ENCODE measurements at regions not wholly inside any gene's neighbourhood (a gene's known extent, or its start where the extent isn't known, plus 50 kb on each side); places are given as distances from the start of the nearest gene placed in this dataset.

DNA sequence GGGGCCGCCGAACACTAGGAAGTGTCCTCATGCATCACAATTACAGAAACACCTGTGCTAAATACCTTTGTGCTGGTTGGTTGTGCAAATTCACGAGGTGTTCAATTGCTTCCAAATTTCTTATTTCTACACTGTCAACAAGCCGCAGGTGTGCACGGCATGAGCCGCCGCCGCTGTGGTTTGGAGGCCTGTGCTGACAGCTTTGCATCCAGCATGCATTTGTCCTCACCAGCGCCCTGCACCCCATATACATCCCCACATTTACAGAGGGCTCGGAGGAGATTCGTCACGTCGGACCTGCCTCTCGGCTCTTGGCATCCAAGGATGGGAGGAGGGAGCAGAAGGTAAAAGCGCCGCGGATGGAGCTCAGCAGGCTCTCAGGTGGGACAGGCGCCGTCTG lies 305.3 kb upstream of the MKI67 start:
- no peak for DNase-seq

DNA sequence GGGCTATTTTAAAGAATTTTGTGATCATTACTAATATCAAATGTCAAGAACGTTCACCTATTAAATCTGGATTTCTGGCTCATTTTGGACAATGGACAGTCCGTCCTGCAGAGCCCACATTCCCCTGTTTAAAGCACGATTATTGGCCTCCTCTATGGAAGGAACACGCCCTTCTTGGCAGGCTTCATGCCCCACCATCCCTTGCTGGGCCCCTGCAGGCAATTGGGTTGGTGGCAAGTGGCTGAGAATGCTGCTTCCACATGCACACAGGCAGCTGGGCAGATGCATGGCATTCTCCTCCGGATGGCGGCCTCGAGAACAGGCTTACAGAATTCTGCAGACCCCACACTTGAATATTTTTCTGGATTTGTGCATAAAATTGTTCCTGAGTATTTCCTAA lies 305.8 kb upstream of the MKI67 start:
- DNase-seq = no peak

DNA sequence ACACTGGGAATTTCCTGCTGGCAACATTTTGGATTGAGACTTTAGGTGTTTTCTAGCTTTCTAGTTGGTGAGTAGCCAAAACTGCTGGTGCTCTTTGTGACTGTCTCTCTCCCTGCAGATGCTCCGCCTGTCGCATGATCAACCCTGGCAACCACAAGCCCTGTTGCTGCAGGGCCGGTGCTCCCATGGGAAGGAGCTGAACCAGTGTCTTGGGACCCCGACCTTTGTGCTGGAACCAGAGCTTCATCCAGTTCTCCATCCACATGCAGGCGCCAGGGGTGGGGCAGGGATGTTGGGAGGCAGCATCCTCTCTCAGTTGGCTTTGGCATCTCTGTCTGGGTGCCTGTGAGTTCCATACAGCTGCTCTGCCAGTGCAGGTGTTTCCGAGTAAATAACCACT lies 306.2 kb upstream of the MKI67 start:
- DNase-seq = no peak

GRCh38 chr10:128435811-128436210 lies 309.6 kb upstream of the MKI67 start:
- DNase-seq = no peak

- DNase-seq = no peak
Measured at GRCh38 chr10:128437786-128438345, 311.6 kb upstream of the MKI67 start.

GRCh38 chr10:128438417-128439063 lies 312.3 kb upstream of the MKI67 start:
- no peak for DNase-seq

DNA sequence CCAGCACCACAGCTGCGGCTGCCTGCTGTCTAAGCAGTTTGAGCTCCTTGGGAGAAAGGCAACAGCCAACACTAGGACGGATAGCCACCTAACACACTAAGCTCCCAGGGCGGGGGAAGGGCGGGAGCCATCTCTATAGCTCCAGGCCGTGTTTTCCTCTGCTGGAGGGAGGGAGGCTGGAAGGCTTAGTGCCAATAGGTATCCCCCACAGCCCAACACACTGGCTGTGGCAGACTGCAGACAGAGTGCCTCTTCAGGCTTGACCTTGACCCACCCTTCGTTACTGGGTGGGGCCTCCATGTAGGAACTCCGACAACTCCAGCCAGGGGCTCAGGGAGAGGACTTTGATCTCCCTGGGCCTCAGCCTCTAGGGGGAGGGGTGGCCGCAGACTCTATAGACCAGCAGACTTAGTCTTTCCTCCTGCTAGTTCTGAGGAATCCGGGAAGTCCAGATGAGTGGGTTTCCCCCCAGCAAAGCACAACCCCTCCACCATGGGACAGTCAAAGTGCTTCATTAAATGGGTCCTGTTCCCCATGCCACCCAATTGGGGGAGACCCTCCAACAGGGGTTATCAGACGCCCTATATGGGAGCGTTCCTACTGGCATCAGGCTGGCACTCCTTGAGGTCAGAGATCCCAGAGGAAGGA lies 314.4 kb upstream of the MKI67 start:
- DNase-seq = no peak

DNA sequence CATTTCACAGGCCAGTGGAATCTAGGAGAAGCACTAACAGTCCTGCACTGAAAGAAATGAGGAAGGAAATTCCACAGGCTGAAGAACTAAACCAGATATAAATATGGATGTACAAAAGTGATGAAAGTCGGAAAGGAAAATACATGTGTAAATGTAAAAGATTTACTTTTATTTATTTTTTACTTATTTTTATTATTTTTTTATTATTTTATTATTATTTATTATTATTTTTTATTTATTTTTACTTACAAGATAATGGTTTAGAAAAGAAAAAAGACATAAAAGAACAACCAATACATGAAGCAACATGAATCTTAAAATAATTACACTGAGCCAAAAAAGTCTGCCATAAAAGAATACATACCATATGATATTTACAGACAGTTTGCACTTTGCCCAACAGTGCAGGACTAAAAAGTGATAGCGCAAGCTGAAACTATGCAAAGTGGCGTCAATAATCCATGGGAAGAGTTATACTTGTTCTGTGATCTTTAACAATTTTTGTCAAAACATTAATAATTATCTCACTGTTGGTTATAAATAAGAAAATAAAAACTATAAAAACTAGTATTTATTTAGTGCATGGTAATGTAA lies 317.8 kb upstream of the MKI67 start:
- DNase-seq = no peak

DNA sequence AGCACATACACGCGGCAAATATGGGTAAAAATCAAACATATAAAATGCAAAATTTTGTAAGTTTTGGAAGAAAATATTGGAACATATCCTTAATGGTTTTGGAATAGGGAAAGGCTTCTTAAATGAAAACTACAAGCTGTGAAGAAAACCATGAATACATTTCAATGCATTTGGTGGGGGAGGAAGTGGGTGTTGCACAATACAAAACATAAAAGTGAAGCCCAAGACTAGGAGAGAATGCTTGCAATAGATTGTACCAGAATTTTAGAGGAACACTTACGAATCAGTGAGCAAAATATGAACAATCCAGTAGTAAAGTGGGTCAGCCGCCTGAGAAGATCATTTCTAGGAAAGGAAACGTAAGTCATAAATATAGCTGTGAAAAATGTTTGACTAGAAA lies 322.6 kb upstream of the MKI67 start:
- DNase-seq = no peak

GRCh38 chr10:128451879-128452278 lies 325.7 kb upstream of the MKI67 start:
- DNase-seq = no peak

DNA sequence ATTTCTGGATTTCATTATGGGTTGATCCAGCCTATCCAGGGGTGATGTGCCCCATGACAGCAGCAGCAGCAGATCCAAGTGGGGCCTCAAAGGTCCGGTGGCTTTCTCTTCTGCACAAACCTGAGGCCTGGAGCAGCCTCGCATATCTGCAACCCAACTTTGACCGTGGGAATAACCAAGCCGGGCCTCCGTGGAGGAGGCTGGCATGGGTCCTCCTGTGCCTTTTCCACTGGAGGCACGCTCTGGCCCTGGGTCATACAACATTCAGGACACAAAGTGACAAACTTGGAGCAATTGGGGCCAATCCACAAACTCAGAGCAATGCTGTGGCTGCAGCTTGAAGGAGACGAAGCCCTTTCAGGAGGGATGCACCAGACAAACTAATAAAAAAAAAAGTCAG lies 330.0 kb upstream of the MKI67 start:
- no peak for DNase-seq

- DNase-seq = no peak
Measured at GRCh38 chr10:128457136-128457535, 330.9 kb upstream of the MKI67 start.

GRCh38 chr10:128461991-128462390 lies 335.8 kb upstream of the MKI67 start:
- DNase-seq = no peak

DNA sequence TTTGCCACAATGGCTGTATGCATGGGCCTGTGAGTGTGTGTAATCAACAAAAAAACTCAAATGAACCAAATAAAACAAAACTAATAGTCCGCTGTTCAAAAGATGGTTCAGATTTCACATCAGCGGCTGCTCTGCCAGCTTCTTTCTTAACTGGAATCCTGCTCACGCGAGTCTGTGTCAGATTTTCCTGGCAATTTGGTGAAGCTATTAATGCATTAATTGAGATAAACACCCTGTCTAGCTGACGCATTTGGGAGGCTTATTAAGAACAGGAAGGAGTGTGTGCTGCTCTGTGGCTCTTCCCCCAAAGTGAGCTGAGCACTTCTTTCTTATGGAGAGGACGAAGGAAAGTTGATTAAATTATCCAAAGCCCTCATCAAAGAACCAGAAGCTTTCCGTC lies 336.6 kb upstream of the MKI67 start:
- DNase-seq = no peak

DNA sequence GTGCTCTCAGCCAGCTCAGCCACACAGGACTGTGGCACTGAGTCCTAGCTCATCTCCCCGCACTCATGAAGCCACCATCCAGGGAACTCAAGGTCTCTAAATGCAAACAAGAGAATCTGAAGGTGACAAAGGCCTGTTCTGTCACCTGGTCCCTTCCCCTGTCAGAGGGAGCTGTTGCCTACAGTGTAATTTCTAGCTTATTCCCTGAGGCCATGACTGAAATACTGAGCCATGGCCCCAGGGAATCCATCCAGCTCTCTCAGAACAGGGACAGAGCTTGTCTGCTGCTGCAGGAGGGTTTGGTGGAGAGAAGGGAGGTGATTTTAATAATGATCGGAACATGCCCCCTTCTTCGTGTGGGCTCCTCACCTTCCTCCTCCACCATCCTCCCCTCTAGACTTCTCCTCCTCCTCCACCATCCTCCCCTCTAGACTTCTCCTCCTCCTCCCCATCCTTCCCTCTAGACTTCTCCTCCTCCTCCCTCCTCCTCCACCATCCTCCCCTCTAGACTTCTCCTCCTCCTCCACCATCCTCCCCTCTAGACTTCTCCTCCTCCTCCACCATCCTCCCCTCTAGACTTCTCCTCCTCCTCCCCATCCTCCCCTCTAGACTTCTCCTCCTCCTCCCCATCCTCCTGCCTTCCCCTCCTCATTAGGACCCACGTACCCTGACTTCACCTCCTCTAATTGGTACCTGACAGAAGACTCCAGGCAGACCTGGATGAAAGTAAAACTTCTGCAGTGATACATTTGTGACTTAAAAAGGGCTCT lies 338.0 kb upstream of the MKI67 start:
- DNase-seq = no peak

- DNase-seq = no peak
Measured at GRCh38 chr10:128465697-128466096, 339.5 kb upstream of the MKI67 start.

DNA sequence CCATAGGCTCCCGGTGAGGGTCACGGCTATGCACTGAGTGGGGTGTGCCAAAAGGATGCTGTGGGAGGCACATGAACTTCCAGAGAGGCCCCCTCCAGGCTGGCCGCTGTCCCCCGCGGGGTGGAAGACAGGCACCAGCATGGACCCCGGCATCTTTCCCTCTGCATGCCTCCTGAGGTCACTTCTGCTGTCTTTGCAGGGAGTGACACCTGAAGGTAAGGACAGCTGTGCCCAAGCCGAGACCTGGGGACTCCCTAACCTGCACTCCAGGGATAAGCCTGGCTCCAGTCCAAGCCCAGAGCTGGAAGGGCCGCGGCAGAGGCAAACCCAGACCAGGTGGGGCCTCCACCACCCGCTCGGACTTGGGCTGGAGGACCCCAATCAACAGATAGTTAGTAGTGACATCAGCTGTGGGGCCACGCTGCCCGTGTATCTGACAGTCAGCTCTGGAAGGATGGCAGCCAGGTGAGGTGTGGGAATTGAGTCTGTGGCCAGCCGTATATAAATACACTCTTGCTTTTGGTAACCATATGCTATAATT lies 340.7 kb upstream of the MKI67 start:
- DNase-seq = no peak

- DNase-seq = no peak
Measured at GRCh38 chr10:128468462-128468861, 342.2 kb upstream of the MKI67 start.

GRCh38 chr10:128469515-128469914 lies 343.3 kb upstream of the MKI67 start:
- DNase-seq = no peak

- DNase-seq = no peak
Measured at GRCh38 chr10:128470321-128470965, 344.2 kb upstream of the MKI67 start.

- no peak for DNase-seq
Measured at GRCh38 chr10:128471151-128471550, 344.9 kb upstream of the MKI67 start.

DNA sequence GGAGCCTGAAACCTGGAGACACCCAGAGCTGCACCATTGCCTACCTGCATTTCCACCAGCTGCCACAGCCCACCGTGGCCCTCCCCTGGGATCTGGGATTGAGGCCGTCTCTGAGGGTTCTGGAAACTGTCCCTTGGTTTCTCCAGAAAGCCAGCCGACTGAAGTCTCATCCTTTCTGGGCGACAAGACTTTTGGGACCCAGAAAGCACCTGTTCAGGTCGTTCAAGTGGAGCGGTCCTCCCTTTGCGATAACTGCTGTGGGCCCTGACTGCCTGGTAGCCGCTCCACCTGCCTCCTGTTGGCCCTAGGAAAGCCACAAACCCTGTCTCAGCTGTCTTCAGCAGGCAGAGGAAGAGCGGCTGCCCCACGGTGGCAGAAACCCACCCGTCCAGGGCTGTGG lies 346.0 kb upstream of the MKI67 start:
- no peak for DNase-seq

- DNase-seq = no peak
Measured at GRCh38 chr10:128473396-128473795, 347.2 kb upstream of the MKI67 start.
